Ascending aorta (tissue), 2 donors: ENCODE measurements at regions not wholly inside any gene's neighbourhood (a gene's known extent, or its start where the extent isn't known, plus 50 kb on each side); places are given as distances from the start of the nearest gene placed in this dataset.

Source experiments
- DNase-seq, 2 donors: peaks; one replicate each; pipeline ENCODE4 v3.0.0-alpha.2; 2019; ENCODE audit warnings: low spot score in 2 of 2
- H3K27ac ChIP-seq, 2 donors: fragments of 200-600 bp; sonication (generic); one replicate each; pipeline ENCODE4 v1.5.1; 2016 to 2017; ENCODE audit warnings: mild to moderate bottlenecking in 1 of 2
- H3K27me3 ChIP-seq: fragments of 200-600 bp; sonication (generic); one replicate; pipeline ENCODE4 v1.5.1; 2017
- H3K36me3 ChIP-seq, 2 donors: fragments of 200-600 bp; sonication (generic); one replicate each; pipeline ENCODE4 v1.5.1; 2016
- H3K4me1 ChIP-seq, 2 donors: fragments of 200-600 bp; sonication (generic); one replicate each; pipeline ENCODE4 v1.5.1; 2016 to 2017; ENCODE audit warnings: mild to moderate bottlenecking in 1 of 2
- H3K4me3 ChIP-seq, 2 donors: fragments of 200-600 bp; sonication (generic); one replicate each; pipeline ENCODE4 v1.5.1; 2016 to 2017; ENCODE audit warnings: mild to moderate bottlenecking in 1 of 2
- H3K9me3 ChIP-seq, 2 donors: fragments of 200-600 bp; sonication (generic); one replicate each; pipeline ENCODE4 v1.5.1; 2016
- CTCF ChIP-seq, 3 experiments: fragments of 200-600 bp in 2 of 3; fragments of 450-650 bp in 1 of 3; sonication (generic) in 2 of 3; IDR thresholded peaks; one replicate each; pipeline ENCODE4 v1.5.1; 2016 to 2019; ENCODE audit warnings: antibody characterized with exemption in 3 of 3, mild to moderate bottlenecking in 1 of 3, moderate library complexity in 1 of 3
- intact Hi-C: fragments of 100-400 bp; cut with DNase I; formaldehyde crosslinking; loops from one replicate; pipeline ENCODE4 v1.15.1; 2023

- no peaks in the 10 kb centered on the region for H3K9me3 ChIP-seq
- intact Hi-C loops, result no loop called here
- H3K36me3 ChIP-seq, result no peaks in the 10 kb centered on the region
- H3K27me3 ChIP-seq, result no peaks in the 10 kb centered on the region
- TF ChIP-seq CTCF (IDR thresholded peaks at IDR 0.05), result no peak
- H3K4me1 ChIP-seq, result no peaks in the 10 kb centered on the region
- H3K4me3 ChIP-seq, result no peak overlapping the region
- no peak for DNase-seq
- H3K27ac ChIP-seq, result no peak overlapping the region
Measured at GRCh38 chr6:37572334-37572733, 72.6 kb upstream of the CCDC167 start.

- no peaks in the 10 kb centered on the region for H3K9me3 ChIP-seq
- no peak for TF ChIP-seq CTCF (IDR thresholded peaks at IDR 0.05)
- H3K36me3 ChIP-seq, result no peaks in the 10 kb centered on the region
- no peak for DNase-seq
- H3K27me3 ChIP-seq, result no peaks in the 10 kb centered on the region
- intact Hi-C loops, result no loop called here
- H3K4me1 ChIP-seq, result peaks cover 0 to 8% of the 10 kb centered on the region in 2 donors
- H3K27ac ChIP-seq, result no peak overlapping the region
- no peak overlapping the region for H3K4me3 ChIP-seq
Measured at GRCh38 chr6:37570482-37571133, 70.9 kb upstream of the CCDC167 start.

- no peaks in the 10 kb centered on the region for H3K36me3 ChIP-seq
- H3K9me3 ChIP-seq, result no peaks in the 10 kb centered on the region
- intact Hi-C loops, result loop anchor here (5.0 kb wide), 1 partner anchor 188 kb away; no protein-coding TSS in a partner anchor
- H3K4me1 ChIP-seq, result peaks cover 0 to 15% of the 10 kb centered on the region in 2 donors
- TF ChIP-seq CTCF (IDR thresholded peaks at IDR 0.05), result no peak
- H3K4me3 ChIP-seq, result no peak overlapping the region
- no peaks in the 10 kb centered on the region for H3K27me3 ChIP-seq
- H3K27ac ChIP-seq, result no peak overlapping the region
- no peak for DNase-seq
Measured at GRCh38 chr6:37569743-37570481, 70.2 kb upstream of the CCDC167 start.

- H3K27ac ChIP-seq, result no peak overlapping the region
- H3K36me3 ChIP-seq, result no peaks in the 10 kb centered on the region
- no peak for DNase-seq
- TF ChIP-seq CTCF (IDR thresholded peaks at IDR 0.05), result no peak
- no peak overlapping the region for H3K4me3 ChIP-seq
- H3K27me3 ChIP-seq, result no peaks in the 10 kb centered on the region
- peaks cover 0 to 15% of the 10 kb centered on the region in 2 donors for H3K4me1 ChIP-seq
- H3K9me3 ChIP-seq, result no peaks in the 10 kb centered on the region
- intact Hi-C loops, result loop anchor here (5.0 kb wide), 1 partner anchor 187 kb away; no protein-coding TSS in a partner anchor
Measured at GRCh38 chr6:37569317-37569716, 69.6 kb upstream of the CCDC167 start.

- Histone ChIP-seq H3K27me3 (no peaks in the 10 kb centered on the region), H3K36me3 (no peaks in the 10 kb centered on the region), H3K9me3 (no peaks in the 10 kb centered on the region), H3K4me1 (peaks cover 0 to 15% of the 10 kb centered on the region in 2 donors), H3K27ac (no peak overlapping the region), H3K4me3 (no peak overlapping the region)
- no peak for TF ChIP-seq CTCF (IDR thresholded peaks at IDR 0.05)
- no peak for DNase-seq
- intact Hi-C loops, result loop anchor here (1.0 to 5.0 kb wide), 4 partner anchors 83 to 242 kb away; no protein-coding TSS in a partner anchor
Measured at GRCh38 chr6:37566950-37567349, 67.3 kb upstream of the CCDC167 start.
